ENCODE measurements at regions not wholly inside any gene's neighbourhood (a gene's known extent, or its start where the extent isn't known, plus 50 kb on each side); places are given as distances from the start of the nearest gene placed in this dataset.

GRCh38 chr16:14371778-14372431 is 258.2 kb downstream of the PARN start:
- no peaks in the 10 kb centered on the region for H3K9me3 ChIP-seq (ENCODE audit: control insufficient read depth, low read length)
- no peaks in the 10 kb centered on the region for H3K27me3 ChIP-seq (replicated peaks; ENCODE audit: control insufficient read depth, insufficient read depth, low read length, poor library complexity, severe bottlenecking)
- H3K36me3 ChIP-seq (ENCODE audit: control insufficient read depth, insufficient read depth, low read length) = no peaks in the 10 kb centered on the region
- H3K4me3 ChIP-seq (ENCODE audit: insufficient read depth, low read depth, low read length, poor library complexity, severe bottlenecking) = no peak overlapping the region
- DNase-seq = no peak
- no peak overlapping the region for H3K27ac ChIP-seq (ENCODE audit: insufficient read depth, low read length, poor library complexity, severe bottlenecking)
- no peaks in the 10 kb centered on the region for H3K4me1 ChIP-seq (ENCODE audit: control insufficient read depth, insufficient read depth, low read length, poor library complexity, severe bottlenecking)

GRCh38 chr16:14370736-14371234 is 259.3 kb downstream of the PARN start:
- no peak overlapping the region for H3K27ac ChIP-seq (ENCODE audit: insufficient read depth, low read length, poor library complexity, severe bottlenecking)
- no peak for DNase-seq
- no peaks in the 10 kb centered on the region for H3K9me3 ChIP-seq (ENCODE audit: control insufficient read depth, low read length)
- H3K27me3 ChIP-seq (replicated peaks; ENCODE audit: control insufficient read depth, insufficient read depth, low read length, poor library complexity, severe bottlenecking) = no peaks in the 10 kb centered on the region
- H3K4me1 ChIP-seq (ENCODE audit: control insufficient read depth, insufficient read depth, low read length, poor library complexity, severe bottlenecking) = no peaks in the 10 kb centered on the region
- H3K4me3 ChIP-seq (ENCODE audit: insufficient read depth, low read depth, low read length, poor library complexity, severe bottlenecking) = no peak overlapping the region
- no peaks in the 10 kb centered on the region for H3K36me3 ChIP-seq (ENCODE audit: control insufficient read depth, insufficient read depth, low read length)

- no peaks in the 10 kb centered on the region for H3K27me3 ChIP-seq (replicated peaks; ENCODE audit: control insufficient read depth, insufficient read depth, low read length, poor library complexity, severe bottlenecking)
Observed at GRCh38 chr16:14369734-14370598, 260.1 kb downstream of the PARN start.

GRCh38 chr16:14368399-14368798 is 261.7 kb downstream of the PARN start:
- Histone ChIP-seq H3K4me3 (ENCODE audit: insufficient read depth, low read depth, low read length, poor library complexity, severe bottlenecking) (no peak overlapping the region), H3K9me3 (ENCODE audit: control insufficient read depth, low read length) (no peaks in the 10 kb centered on the region), H3K27ac (ENCODE audit: insufficient read depth, low read length, poor library complexity, severe bottlenecking) (no peak overlapping the region), H3K4me1 (ENCODE audit: control insufficient read depth, insufficient read depth, low read length, poor library complexity, severe bottlenecking) (no peaks in the 10 kb centered on the region), H3K36me3 (ENCODE audit: control insufficient read depth, insufficient read depth, low read length) (no peaks in the 10 kb centered on the region), H3K27me3 (replicated peaks; ENCODE audit: control insufficient read depth, insufficient read depth, low read length, poor library complexity, severe bottlenecking) (no peaks in the 10 kb centered on the region)
- no peak for DNase-seq

More at GRCh38 chr16:14369734-14370598, 260.1 kb downstream of the PARN start:
- Histone ChIP-seq H3K36me3 (ENCODE audit: control insufficient read depth, insufficient read depth, low read length) (no peaks in the 10 kb centered on the region), H3K4me1 (ENCODE audit: control insufficient read depth, insufficient read depth, low read length, poor library complexity, severe bottlenecking) (no peaks in the 10 kb centered on the region), H3K27ac (ENCODE audit: insufficient read depth, low read length, poor library complexity, severe bottlenecking) (no peak overlapping the region), H3K9me3 (ENCODE audit: control insufficient read depth, low read length) (no peaks in the 10 kb centered on the region), H3K4me3 (ENCODE audit: insufficient read depth, low read depth, low read length, poor library complexity, severe bottlenecking) (no peak overlapping the region)
- DNase-seq = no peak

GRCh38 chr16:14366974-14367707 is 262.9 kb downstream of the PARN start:
- H3K27me3 ChIP-seq (replicated peaks; ENCODE audit: control insufficient read depth, insufficient read depth, low read length, poor library complexity, severe bottlenecking) = no peaks in the 10 kb centered on the region
- H3K9me3 ChIP-seq (ENCODE audit: control insufficient read depth, low read length) = no peaks in the 10 kb centered on the region
- H3K4me3 ChIP-seq (ENCODE audit: insufficient read depth, low read depth, low read length, poor library complexity, severe bottlenecking) = no peak overlapping the region
- no peaks in the 10 kb centered on the region for H3K36me3 ChIP-seq (ENCODE audit: control insufficient read depth, insufficient read depth, low read length)
- H3K27ac ChIP-seq (ENCODE audit: insufficient read depth, low read length, poor library complexity, severe bottlenecking) = no peak overlapping the region
- no peaks in the 10 kb centered on the region for H3K4me1 ChIP-seq (ENCODE audit: control insufficient read depth, insufficient read depth, low read length, poor library complexity, severe bottlenecking)
- no peak for DNase-seq

GRCh38 chr16:14366447-14366846 is 263.6 kb downstream of the PARN start:
- no peak for DNase-seq
- Histone ChIP-seq H3K4me3 (ENCODE audit: insufficient read depth, low read depth, low read length, poor library complexity, severe bottlenecking) (no peak overlapping the region), H3K9me3 (ENCODE audit: control insufficient read depth, low read length) (no peaks in the 10 kb centered on the region), H3K4me1 (ENCODE audit: control insufficient read depth, insufficient read depth, low read length, poor library complexity, severe bottlenecking) (no peaks in the 10 kb centered on the region), H3K27ac (ENCODE audit: insufficient read depth, low read length, poor library complexity, severe bottlenecking) (no peak overlapping the region), H3K36me3 (ENCODE audit: control insufficient read depth, insufficient read depth, low read length) (no peaks in the 10 kb centered on the region), H3K27me3 (replicated peaks; ENCODE audit: control insufficient read depth, insufficient read depth, low read length, poor library complexity, severe bottlenecking) (no peaks in the 10 kb centered on the region)

- DNase-seq = no peak
Observed at GRCh38 chr16:14365200-14365851, 264.7 kb downstream of the PARN start.

GRCh38 chr16:14364386-14365199 is 265.5 kb downstream of the PARN start:
- Histone ChIP-seq H3K9me3 (ENCODE audit: control insufficient read depth, low read length) (no peaks in the 10 kb centered on the region), H3K4me3 (ENCODE audit: insufficient read depth, low read depth, low read length, poor library complexity, severe bottlenecking) (no peak overlapping the region), H3K36me3 (ENCODE audit: control insufficient read depth, insufficient read depth, low read length) (no peaks in the 10 kb centered on the region), H3K27ac (ENCODE audit: insufficient read depth, low read length, poor library complexity, severe bottlenecking) (no peak overlapping the region), H3K4me1 (ENCODE audit: control insufficient read depth, insufficient read depth, low read length, poor library complexity, severe bottlenecking) (no peaks in the 10 kb centered on the region), H3K27me3 (replicated peaks; ENCODE audit: control insufficient read depth, insufficient read depth, low read length, poor library complexity, severe bottlenecking) (no peaks in the 10 kb centered on the region)
- no peak for DNase-seq

More at GRCh38 chr16:14365200-14365851, 264.7 kb downstream of the PARN start:
- Histone ChIP-seq H3K27ac (ENCODE audit: insufficient read depth, low read length, poor library complexity, severe bottlenecking) (no peak overlapping the region), H3K4me3 (ENCODE audit: insufficient read depth, low read depth, low read length, poor library complexity, severe bottlenecking) (no peak overlapping the region), H3K36me3 (ENCODE audit: control insufficient read depth, insufficient read depth, low read length) (no peaks in the 10 kb centered on the region), H3K9me3 (ENCODE audit: control insufficient read depth, low read length) (no peaks in the 10 kb centered on the region), H3K4me1 (ENCODE audit: control insufficient read depth, insufficient read depth, low read length, poor library complexity, severe bottlenecking) (no peaks in the 10 kb centered on the region), H3K27me3 (replicated peaks; ENCODE audit: control insufficient read depth, insufficient read depth, low read length, poor library complexity, severe bottlenecking) (no peaks in the 10 kb centered on the region)

GRCh38 chr16:14364112-14364385 is 266.0 kb downstream of the PARN start:
- no peaks in the 10 kb centered on the region for H3K9me3 ChIP-seq (ENCODE audit: control insufficient read depth, low read length)
- no peaks in the 10 kb centered on the region for H3K36me3 ChIP-seq (ENCODE audit: control insufficient read depth, insufficient read depth, low read length)
- no peak for DNase-seq
- H3K4me3 ChIP-seq (ENCODE audit: insufficient read depth, low read depth, low read length, poor library complexity, severe bottlenecking) = no peak overlapping the region
- no peaks in the 10 kb centered on the region for H3K27me3 ChIP-seq (replicated peaks; ENCODE audit: control insufficient read depth, insufficient read depth, low read length, poor library complexity, severe bottlenecking)
- H3K27ac ChIP-seq (ENCODE audit: insufficient read depth, low read length, poor library complexity, severe bottlenecking) = no peak overlapping the region
- H3K4me1 ChIP-seq (ENCODE audit: control insufficient read depth, insufficient read depth, low read length, poor library complexity, severe bottlenecking) = no peaks in the 10 kb centered on the region

Measured in effector memory CD4-positive, alpha-beta T cell (primary cell).